ENCODE measurements at regions not wholly inside any gene's neighbourhood (a gene's known extent, or its start where the extent isn't known, plus 50 kb on each side); places are given as distances from the start of the nearest gene placed in this dataset.
"Not testable (repeated sequence)": the region's sequence is repeated elsewhere in the genome, so short reads cannot be mapped to it uniquely, and the experiment has no call there.

GRCh38 chr7:68840991-68841390 is 757.3 kb upstream of the AUTS2 start:
- TF ChIP-seq CTCF (IDR thresholded peaks at IDR 0.05; ENCODE audit: insufficient read depth, low read length, missing control alignments): no peak
- POLR2A ChIA-PET: no interaction called here
- CTCF ChIA-PET: no interaction called here
- H3K4me3 ChIP-seq (ENCODE audit: low read depth, low read length): no peak overlapping the region
- DNase-seq (ENCODE audit: low read depth, low spot score): peak; percentile 7

GRCh38 chr7:68843985-68844384 is 754.3 kb upstream of the AUTS2 start:
- CTCF ChIA-PET; POLR2A ChIA-PET; DNase-seq (ENCODE audit: low read depth, low spot score); H3K4me3 ChIP-seq (ENCODE audit: low read depth, low read length): not testable (repeated sequence)

- no peak for TF ChIP-seq CTCF (IDR thresholded peaks at IDR 0.05; ENCODE audit: insufficient read depth, low read length, missing control alignments)
- CTCF ChIA-PET: no interaction called here
- DNase-seq (ENCODE audit: low read depth, low spot score): no peak
- POLR2A ChIA-PET: no interaction called here
- H3K4me3 ChIP-seq (ENCODE audit: low read depth, low read length): no peak overlapping the region
Observed at GRCh38 chr7:68846811-68847325, 751.4 kb upstream of the AUTS2 start.

- H3K4me3 ChIP-seq (ENCODE audit: low read depth, low read length): no peak overlapping the region
- DNase-seq (ENCODE audit: low read depth, low spot score): no peak
- CTCF ChIA-PET: no interaction called here
- POLR2A ChIA-PET: no interaction called here
- TF ChIP-seq CTCF (IDR thresholded peaks at IDR 0.05; ENCODE audit: insufficient read depth, low read length, missing control alignments): no peak
Observed at GRCh38 chr7:68853254-68853653, 745.0 kb upstream of the AUTS2 start.

- no peak overlapping the region for H3K4me3 ChIP-seq (ENCODE audit: low read depth, low read length)
- ChIA-PET POLR2A (no interaction called here), CTCF (interaction anchor here (0.8 kb wide), 1 partner anchor 9 kb away, joined by 3 read pairs; no protein-coding TSS in a partner anchor)
- TF ChIP-seq CTCF (IDR thresholded peaks at IDR 0.05; ENCODE audit: insufficient read depth, low read length, missing control alignments): no peak
- no peak for DNase-seq (ENCODE audit: low read depth, low spot score)
Observed at GRCh38 chr7:68857571-68857970, 740.7 kb upstream of the AUTS2 start.

GRCh38 chr7:68858497-68858896 is 739.8 kb upstream of the AUTS2 start:
- TF ChIP-seq CTCF (IDR thresholded peaks at IDR 0.05; ENCODE audit: insufficient read depth, low read length, missing control alignments): no peak
- H3K4me3 ChIP-seq (ENCODE audit: low read depth, low read length): no peak overlapping the region
- ChIA-PET CTCF (interaction anchor here (0.8 kb wide), 1 partner anchor 8 kb away, joined by 3 read pairs; no protein-coding TSS in a partner anchor), POLR2A (no interaction called here)
- DNase-seq (ENCODE audit: low read depth, low spot score): no peak

- ChIA-PET POLR2A (no interaction called here), CTCF (no interaction called here)
- TF ChIP-seq CTCF (IDR thresholded peaks at IDR 0.05; ENCODE audit: insufficient read depth, low read length, missing control alignments): no peak
- no peak for DNase-seq (ENCODE audit: low read depth, low spot score)
- no peak overlapping the region for H3K4me3 ChIP-seq (ENCODE audit: low read depth, low read length)
Observed at GRCh38 chr7:68861171-68861570, 737.1 kb upstream of the AUTS2 start.
